K562 (cell line): ENCODE measurements at regions not wholly inside any gene's neighbourhood (a gene's known extent, or its start where the extent isn't known, plus 50 kb on each side); places are given as distances from the start of the nearest gene placed in this dataset.

Experiments
- ATF3 ChIP-seq, 2 experiments: fragments of 450-650 bp in 1 of 2; sonication (generic) in 1 of 2; formaldehyde crosslinking in 1 of 2; IDR thresholded peaks in 1 of 2; conservative IDR thresholded peaks in 1 of 2; 2 replicates each; pipeline versions ENCODE4 v1.6.1 to v1.8.1; 2016 to 2023; ENCODE audit warnings: mild to moderate bottlenecking in 2 of 2, moderate library complexity in 2 of 2, inconsistent platforms in 1 of 2, missing genetic modification reagents in 1 of 2
- CREB5 ChIP-seq: fragments of 250-450 bp; sonication (Bioruptor Pico); IDR thresholded peaks from 2 replicates; pipeline ENCODE4 v1.5.0; 2020; ENCODE audit warnings: mild to moderate bottlenecking
- GATAD2A ChIP-seq: fragments of 450-650 bp; IDR thresholded peaks from 2 replicates; pipeline ENCODE4 v1.6.1; 2017
- IRF1 ChIP-seq: sonication (generic); formaldehyde crosslinking; IDR thresholded peaks from 2 replicates; pipeline ENCODE4 v1.8.0; 2022; ENCODE audit warnings: missing genetic modification reagents, mild to moderate bottlenecking, borderline replicate concordance
- KLF6 ChIP-seq: fragments of 250-450 bp; sonication (Bioruptor Pico); IDR thresholded peaks from 2 replicates; pipeline ENCODE4 v1.4.0; 2020; ENCODE audit warnings: mild to moderate bottlenecking, moderate library complexity, borderline replicate concordance
- MBD2 ChIP-seq: sonication (generic); IDR thresholded peaks from 2 replicates; pipeline ENCODE4 v1.6.1; 2016; ENCODE audit warnings: low read depth, borderline replicate concordance
- STAT5A ChIP-seq: IDR thresholded peaks from 2 replicates; pipeline ENCODE4 v1.6.1; 2012; ENCODE audit warnings: low read length, inconsistent platforms, borderline replicate concordance
- TCF7 ChIP-seq: sonication (generic); IDR thresholded peaks from 2 replicates; pipeline ENCODE4 v1.6.1; 2016; ENCODE audit warnings: antibody characterized with exemption, borderline replicate concordance
- ZBTB2 ChIP-seq: fragments of 450-650 bp; IDR thresholded peaks from 2 replicates; pipeline ENCODE4 v1.6.1; 2016; ENCODE audit warnings: antibody characterized with exemption
- ZNF311 ChIP-seq: fragments of 250-450 bp; sonication (Bioruptor Pico); IDR thresholded peaks from 2 replicates; pipeline ENCODE4 v1.4.0; 2020; ENCODE audit warnings: mild to moderate bottlenecking, moderate library complexity
- ZNF444 ChIP-seq: fragments of 250-450 bp; sonication (Bioruptor Pico); IDR thresholded peaks from 2 replicates; pipeline ENCODE4 v1.4.0; 2020; ENCODE audit warnings: mild to moderate bottlenecking, moderate library complexity
- ZNF584 ChIP-seq: fragments of 200-800 bp; sonication (Bioruptor generic); IDR thresholded peaks from 2 replicates; pipeline ENCODE4 v1.6.1; 2016; ENCODE audit warnings: low read depth, mild to moderate bottlenecking, missing genetic modification characterization, missing compliant biosample characterization

- TF ChIP-seq ATF3 (IDR thresholded peaks at IDR 0.05) (no peak), ATF3 (CRISPR knock-in tag; conservative IDR thresholded peaks at IDR 0.05) (no peak), MBD2 (no peak), ZBTB2 (no peak), IRF1 (CRISPR knock-in tag) (no peak), KLF6 (CRISPR knock-in tag) (no peak), TCF7 (no peak), CREB5 (CRISPR knock-in tag) (no peak), ZNF311 (CRISPR knock-in tag) (no peak), STAT5A (no peak), ZNF444 (CRISPR knock-in tag) (no peak), GATAD2A (no peak), ZNF584 (CRISPR knock-in tag) (no peak)
Measured at GRCh38 chr3:28615971-28616370, 267.3 kb upstream of the AZI2 start (continued).
